Gastrocnemius medialis (tissue), 4 donors: ENCODE measurements at regions not wholly inside any gene's neighbourhood (a gene's known extent, or its start where the extent isn't known, plus 50 kb on each side); places are given as distances from the start of the nearest gene placed in this dataset.

Experiments used
- ATAC-seq, 2 donors: fragments of 150-250 bp; one replicate each; pipeline ENCODE4 v1.9.1; 2016
- DNase-seq, 2 donors: peaks; one replicate each; pipeline ENCODE4 v3.0.0-alpha.2; 2019
- H3K27ac ChIP-seq, 4 donors: fragments of 200-600 bp; sonication (generic); 1 replicate in 1 of 4; 2 replicates in 3 of 4; pipeline ENCODE4 v1.5.1; 2016 to 2018; ENCODE audit warnings: mild to moderate bottlenecking in 2 of 4, moderate library complexity in 1 of 4
- H3K27me3 ChIP-seq, 3 donors: fragments of 200-600 bp; sonication (generic) in 2 of 3; 1 replicate in 1 of 3; 2 replicates in 2 of 3; pipeline versions ENCODE4 v1.5.1 to v1.6.0; 2016 to 2019; ENCODE audit warnings: mild to moderate bottlenecking in 1 of 3, moderate library complexity in 1 of 3
- H3K36me3 ChIP-seq, 2 donors: fragments of 200-600 bp; sonication (generic) in 1 of 2; one replicate each; pipeline ENCODE4 v1.5.1; 2017 to 2018
- H3K4me1 ChIP-seq, 2 donors: fragments of 200-600 bp; sonication (generic) in 1 of 2; one replicate each; pipeline ENCODE4 v1.5.1; 2016 to 2017; ENCODE audit warnings: mild to moderate bottlenecking in 2 of 2
- H3K4me3 ChIP-seq, 4 donors: fragments of 200-600 bp; sonication (generic) in 3 of 4; 1 replicate in 1 of 4; 2 replicates in 3 of 4; pipeline ENCODE4 v1.5.1; 2016 to 2019; ENCODE audit warnings: mild to moderate bottlenecking in 2 of 4
- H3K9me3 ChIP-seq, 3 donors: fragments of 200-600 bp; sonication (generic) in 2 of 3; 1 replicate in 1 of 3; 2 replicates in 2 of 3; pipeline ENCODE4 v1.5.1; 2016 to 2019
- POLR2A ChIP-seq, 2 donors: fragments of 450-650 bp; IDR thresholded peaks; one replicate each; pipeline ENCODE4 v1.6.1; 2017; ENCODE audit warnings: antibody characterized with exemption in 2 of 2, mild to moderate bottlenecking in 2 of 2, moderate library complexity in 2 of 2
- in situ Hi-C, 4 donors: fragments of 200-750 bp; cut with MboI; loops; one replicate each; pipeline versions ENCODE4 v1.15.0 to v1.8.0; 2017; ENCODE audit warnings: low sequenced_read_pairs in 4 of 4
- intact Hi-C: fragments of 100-400 bp; cut with DNase I; formaldehyde crosslinking; loops from one replicate; pipeline ENCODE4 v1.15.1; 2023; ENCODE audit warnings: low total_unique reads
- TF ChIP-seq, protein P1 (sequence below), 5 experiments: fragments of 450-650 bp in 3 of 5; fragments of 200-600 bp in 2 of 5; sonication (generic) in 2 of 5; IDR thresholded peaks in 4 of 5; conservative IDR thresholded peaks in 1 of 5; 1 replicate in 4 of 5; 2 replicates in 1 of 5; pipeline ENCODE4 v1.5.1; 2016 to 2019; ENCODE audit warnings: antibody characterized with exemption in 5 of 5, mild to moderate bottlenecking in 3 of 5, moderate library complexity in 3 of 5

DNA sequence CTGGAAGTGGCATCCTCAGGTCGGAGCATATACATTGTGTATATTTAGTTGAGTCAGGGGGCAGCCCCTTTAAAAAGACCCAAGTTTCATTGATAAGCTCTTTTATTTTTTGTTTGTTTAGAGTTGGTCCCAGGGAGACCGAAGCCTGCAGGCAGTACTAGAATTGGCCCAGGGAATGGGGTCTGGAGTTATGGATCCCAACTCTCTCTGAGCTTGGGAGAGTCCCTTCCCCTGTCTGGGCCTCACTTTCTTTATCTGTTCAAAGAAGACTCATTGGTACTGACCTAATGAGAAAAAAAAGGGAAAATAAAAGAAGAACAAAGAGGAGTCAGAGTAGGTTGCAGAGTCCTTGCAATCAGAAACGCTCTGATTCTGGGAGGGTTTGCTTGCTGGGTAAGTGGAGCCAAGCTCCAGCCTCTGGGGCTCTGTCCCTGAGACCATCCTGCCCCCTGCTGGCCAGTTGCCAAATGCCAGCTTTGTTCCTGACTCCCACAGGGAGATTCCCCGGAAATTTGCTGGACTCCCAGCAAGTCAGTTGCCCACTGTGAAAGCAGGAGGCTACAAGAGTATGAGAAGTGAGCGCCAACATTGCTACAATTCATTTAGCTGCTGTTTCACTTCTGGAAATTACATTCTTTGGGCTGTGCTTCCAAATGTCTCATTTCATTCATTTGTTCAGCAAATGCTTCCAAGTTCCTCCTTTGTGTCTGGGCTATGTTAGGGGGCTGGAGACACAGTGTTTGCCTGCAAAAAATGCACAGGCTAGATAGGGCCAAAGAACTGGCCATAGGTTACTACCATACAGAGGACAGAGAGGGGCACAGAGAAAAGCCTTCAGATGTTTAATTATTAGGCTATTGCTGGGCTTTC lies 156.2 kb downstream of the MELK start:
- intact Hi-C loops (no loop called here), in situ Hi-C loops (no loop called here)
- H3K36me3 ChIP-seq: no peaks in the 10 kb centered on the region
- no peaks in the 10 kb centered on the region for H3K4me1 ChIP-seq
- TF ChIP-seq POLR2A (IDR thresholded peaks at IDR 0.05): no peak
- TF ChIP-seq, protein P1, sequence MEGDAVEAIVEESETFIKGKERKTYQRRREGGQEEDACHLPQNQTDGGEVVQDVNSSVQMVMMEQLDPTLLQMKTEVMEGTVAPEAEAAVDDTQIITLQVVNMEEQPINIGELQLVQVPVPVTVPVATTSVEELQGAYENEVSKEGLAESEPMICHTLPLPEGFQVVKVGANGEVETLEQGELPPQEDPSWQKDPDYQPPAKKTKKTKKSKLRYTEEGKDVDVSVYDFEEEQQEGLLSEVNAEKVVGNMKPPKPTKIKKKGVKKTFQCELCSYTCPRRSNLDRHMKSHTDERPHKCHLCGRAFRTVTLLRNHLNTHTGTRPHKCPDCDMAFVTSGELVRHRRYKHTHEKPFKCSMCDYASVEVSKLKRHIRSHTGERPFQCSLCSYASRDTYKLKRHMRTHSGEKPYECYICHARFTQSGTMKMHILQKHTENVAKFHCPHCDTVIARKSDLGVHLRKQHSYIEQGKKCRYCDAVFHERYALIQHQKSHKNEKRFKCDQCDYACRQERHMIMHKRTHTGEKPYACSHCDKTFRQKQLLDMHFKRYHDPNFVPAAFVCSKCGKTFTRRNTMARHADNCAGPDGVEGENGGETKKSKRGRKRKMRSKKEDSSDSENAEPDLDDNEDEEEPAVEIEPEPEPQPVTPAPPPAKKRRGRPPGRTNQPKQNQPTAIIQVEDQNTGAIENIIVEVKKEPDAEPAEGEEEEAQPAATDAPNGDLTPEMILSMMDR (IDR thresholded peaks at IDR 0.05 in 4 of 5, conservative IDR thresholded peaks at IDR 0.05 in 1 of 5): no peak
- no peak overlapping the region for H3K27ac ChIP-seq
- no peaks in the 10 kb centered on the region for H3K27me3 ChIP-seq
- DNase-seq: no peak
- no peak overlapping the region for H3K4me3 ChIP-seq
- no peaks in the 10 kb centered on the region for H3K9me3 ChIP-seq
- no peak for ATAC-seq

DNA sequence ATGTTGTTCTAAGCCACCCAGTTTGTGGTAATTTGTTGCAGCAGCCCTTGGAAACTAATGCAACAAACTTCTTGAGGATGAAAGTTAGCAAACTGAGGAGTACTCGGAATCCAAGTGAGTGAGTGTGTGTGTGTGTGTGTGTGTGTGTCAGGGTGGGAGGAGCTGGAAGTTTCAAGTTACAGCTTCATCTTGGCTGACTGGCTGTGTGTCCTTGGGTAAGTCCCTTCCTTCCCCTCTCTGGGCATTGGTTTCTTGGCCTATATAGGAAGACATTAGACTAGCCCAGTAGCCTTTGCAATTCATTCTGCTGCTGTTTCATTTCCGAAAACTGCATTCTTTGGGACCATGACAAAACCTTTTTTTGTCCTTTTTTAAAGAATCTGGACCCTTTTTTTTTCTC lies 157.2 kb downstream of the MELK start:
- intact Hi-C loops (no loop called here), in situ Hi-C loops (no loop called here)
- Histone ChIP-seq H3K27ac (no peak overlapping the region), H3K27me3 (no peaks in the 10 kb centered on the region), H3K4me3 (no peak overlapping the region), H3K4me1 (no peaks in the 10 kb centered on the region), H3K9me3 (no peaks in the 10 kb centered on the region), H3K36me3 (no peaks in the 10 kb centered on the region)
- ATAC-seq (no peak), DNase-seq (no peak)
- no peak for TF ChIP-seq POLR2A (IDR thresholded peaks at IDR 0.05)

DNA sequence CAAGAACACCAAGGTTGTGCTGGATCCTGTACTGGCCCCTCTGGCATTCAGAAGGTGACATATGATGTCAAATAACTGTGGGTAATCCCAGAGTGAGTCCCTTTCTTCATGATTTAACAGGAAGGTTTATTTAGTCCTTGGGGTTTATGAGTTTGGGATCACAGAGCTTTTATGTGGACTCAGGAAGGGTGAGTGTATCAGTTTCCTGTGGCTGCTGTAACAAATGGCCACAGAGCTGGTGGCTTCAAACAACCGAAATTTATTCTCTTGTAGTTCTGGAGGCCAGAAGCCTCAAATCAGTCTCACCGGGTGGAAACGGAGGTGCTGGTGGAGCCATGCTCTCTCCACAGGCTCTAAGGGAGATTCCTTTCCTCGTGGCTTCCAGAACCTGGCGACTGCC lies 157.7 kb downstream of the MELK start:
- H3K36me3 ChIP-seq: no peaks in the 10 kb centered on the region
- ATAC-seq (no peak), DNase-seq (no peak)
- H3K4me1 ChIP-seq: no peaks in the 10 kb centered on the region
- H3K27ac ChIP-seq: no peak overlapping the region
- H3K4me3 ChIP-seq: no peak overlapping the region
- no peaks in the 10 kb centered on the region for H3K9me3 ChIP-seq
- TF ChIP-seq POLR2A (IDR thresholded peaks at IDR 0.05): no peak
- TF ChIP-seq, protein P1 (IDR thresholded peaks at IDR 0.05 in 4 of 5, conservative IDR thresholded peaks at IDR 0.05 in 1 of 5): no peak
- H3K27me3 ChIP-seq: no peaks in the 10 kb centered on the region
- in situ Hi-C loops: no loop called here
- intact Hi-C loops: no loop called here

DNA sequence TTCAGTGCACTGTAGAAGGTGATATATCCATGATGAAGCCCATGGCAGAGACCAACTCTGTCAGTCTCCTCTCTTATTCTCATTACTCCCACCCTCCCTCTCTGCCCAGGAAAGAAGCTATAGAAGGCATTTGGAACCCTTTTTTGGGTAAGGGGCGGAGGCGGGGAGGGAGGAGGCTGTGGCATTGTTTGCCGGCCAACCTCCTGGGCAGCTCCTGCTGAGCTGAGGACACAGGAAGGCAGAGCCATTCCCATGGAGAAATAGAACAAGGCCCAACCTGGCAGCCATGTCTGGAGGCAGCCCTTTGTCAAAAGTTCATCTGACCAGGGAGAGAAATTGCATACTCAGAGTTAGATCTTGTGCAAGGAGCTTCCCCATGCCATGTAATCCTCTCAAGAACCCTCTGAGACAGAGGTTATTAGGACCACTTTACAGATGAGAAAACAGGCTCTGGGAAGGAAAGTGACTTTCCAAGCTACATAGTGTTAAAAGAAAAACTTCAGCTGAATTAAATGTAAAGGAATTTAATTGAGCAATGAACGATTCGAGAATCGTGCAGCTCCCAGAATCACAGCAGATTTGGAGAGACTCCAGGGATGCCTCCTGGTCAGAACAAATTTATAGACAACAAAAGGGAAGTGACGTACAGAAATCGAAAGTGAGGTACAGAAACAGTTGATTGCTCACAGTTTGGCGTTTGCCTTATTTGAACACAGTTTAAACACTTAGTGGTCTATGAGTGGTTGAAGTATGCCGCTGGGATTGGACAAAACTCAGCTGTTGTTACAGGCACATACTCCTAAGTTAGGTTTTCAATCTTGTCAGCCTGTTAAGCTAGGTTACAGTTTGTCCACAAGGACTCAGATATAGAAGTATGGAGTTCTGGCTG lies 158.6 kb downstream of the MELK start:
- in situ Hi-C loops: no loop called here
- H3K9me3 ChIP-seq: no peaks in the 10 kb centered on the region
- intact Hi-C loops: no loop called here
- no peak overlapping the region for H3K4me3 ChIP-seq
- H3K27ac ChIP-seq: no peak overlapping the region
- no peak for TF ChIP-seq POLR2A (IDR thresholded peaks at IDR 0.05)
- TF ChIP-seq, protein P1 (IDR thresholded peaks at IDR 0.05 in 4 of 5, conservative IDR thresholded peaks at IDR 0.05 in 1 of 5): no peak
- H3K4me1 ChIP-seq: no peaks in the 10 kb centered on the region
- H3K36me3 ChIP-seq: no peaks in the 10 kb centered on the region
- ATAC-seq: no peak
- DNase-seq: no peak
- H3K27me3 ChIP-seq: no peaks in the 10 kb centered on the region

DNA sequence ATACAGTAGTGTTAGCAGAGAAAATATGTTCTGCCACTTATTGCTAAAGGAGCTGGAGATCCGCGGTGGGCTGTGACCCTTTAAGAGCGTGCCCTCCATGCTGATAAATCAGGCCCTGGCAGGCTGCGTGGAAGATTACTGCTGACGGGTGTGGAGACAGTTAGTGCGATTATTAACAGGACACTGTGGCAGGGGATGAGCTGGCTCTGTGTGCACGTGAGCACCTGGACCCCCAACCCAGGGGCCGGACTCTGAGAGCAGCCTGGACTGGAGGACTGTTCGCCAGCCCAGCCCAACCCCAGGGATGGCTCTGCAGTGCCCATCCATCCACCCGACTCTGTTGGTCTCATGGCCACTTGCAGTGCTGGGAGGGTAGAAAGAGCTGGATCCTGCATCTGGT lies 162.0 kb downstream of the MELK start:
- in situ Hi-C loops (no loop called here), intact Hi-C loops (no loop called here)

More for the DNA sequence above, 162.0 kb downstream of the MELK start:
- DNase-seq (no peak), ATAC-seq (no peak)
- no peaks in the 10 kb centered on the region for H3K36me3 ChIP-seq
- TF ChIP-seq, protein P1 (IDR thresholded peaks at IDR 0.05 in 4 of 5, conservative IDR thresholded peaks at IDR 0.05 in 1 of 5): no peak
- no peak for TF ChIP-seq POLR2A (IDR thresholded peaks at IDR 0.05)
- H3K4me1 ChIP-seq: no peaks in the 10 kb centered on the region
- H3K4me3 ChIP-seq: no peak overlapping the region
- peaks cover 13 to 18% (median 16%) of the 10 kb centered on the region in 3 donors for H3K27me3 ChIP-seq
- H3K27ac ChIP-seq: no peak overlapping the region
- no peaks in the 10 kb centered on the region for H3K9me3 ChIP-seq
